H1 (cell line): ENCODE measurements at regions not wholly inside any gene's neighbourhood (a gene's known extent, or its start where the extent isn't known, plus 50 kb on each side); places are given as distances from the start of the nearest gene placed in this dataset.

Experiments
- BACH1 ChIP-seq: IDR thresholded peaks from 2 replicates; pipeline ENCODE4 v1.6.1; 2012; ENCODE audit warnings: low read length, improper control_type of control experiment
- CBX8 ChIP-seq: fragments of 300-800, 300-1000 bp; sonication (generic); IDR thresholded peaks from 2 replicates; pipeline ENCODE4 v1.7.1; 2016; ENCODE audit warnings: low read depth, low read length, borderline replicate concordance
- FOSL1 ChIP-seq: IDR thresholded peaks from 2 replicates; pipeline ENCODE4 v1.6.1; 2011; ENCODE audit warnings: mild to moderate bottlenecking, low read depth, low read length, moderate library complexity; ENCODE audit not compliant: insufficient read depth
- JUN ChIP-seq: IDR thresholded peaks from 2 replicates; pipeline ENCODE4 v1.6.1; 2011; ENCODE audit warnings: low read depth, mild to moderate bottlenecking, improper control_type of control experiment, low read length
- KDM4A ChIP-seq: IDR thresholded peaks from one replicate; pipeline ENCODE4 v1.7.1; 2012; ENCODE audit warnings: low read depth, mild to moderate bottlenecking, moderate library complexity, low read length, inconsistent platforms; ENCODE audit not compliant: severe bottlenecking
- SAP30 ChIP-seq: fragments of 300-600 bp; sonication (generic); IDR thresholded peaks from 2 replicates; pipeline ENCODE4 v1.7.1; 2012; ENCODE audit warnings: low read length, moderate library complexity, mild to moderate bottlenecking, inconsistent platforms; ENCODE audit not compliant: insufficient read depth, insufficient replicate concordance
- SIRT6 ChIP-seq: IDR thresholded peaks from one replicate; pipeline ENCODE4 v1.7.1; 2012; ENCODE audit warnings: low read length, inconsistent platforms
- SP4 ChIP-seq: IDR thresholded peaks from 2 replicates; pipeline ENCODE4 v1.6.1; 2012; ENCODE audit warnings: low read length, inconsistent platforms
- TF ChIP-seq, protein P1 (sequence below): fragments of 300-600 bp; sonication (generic); IDR thresholded peaks from 2 replicates; pipeline ENCODE4 v1.7.1; 2012; ENCODE audit warnings: low read length, moderate library complexity, mild to moderate bottlenecking, inconsistent platforms; ENCODE audit not compliant: insufficient replicate concordance
- TF ChIP-seq, protein P2 (sequence below), 3 experiments: IDR thresholded peaks; 1 replicate in 2 of 3; 2 replicates in 1 of 3; pipeline versions ENCODE4 v1.5.1 to v1.6.1; 2011; ENCODE audit warnings: low read length in 3 of 3, mild to moderate bottlenecking in 3 of 3, inconsistent platforms in 2 of 3, low read depth in 1 of 3, moderate library complexity in 1 of 3; ENCODE audit not compliant: insufficient read depth in 1 of 3; ENCODE audit errors: control extremely low read depth in 1 of 3

DNA sequence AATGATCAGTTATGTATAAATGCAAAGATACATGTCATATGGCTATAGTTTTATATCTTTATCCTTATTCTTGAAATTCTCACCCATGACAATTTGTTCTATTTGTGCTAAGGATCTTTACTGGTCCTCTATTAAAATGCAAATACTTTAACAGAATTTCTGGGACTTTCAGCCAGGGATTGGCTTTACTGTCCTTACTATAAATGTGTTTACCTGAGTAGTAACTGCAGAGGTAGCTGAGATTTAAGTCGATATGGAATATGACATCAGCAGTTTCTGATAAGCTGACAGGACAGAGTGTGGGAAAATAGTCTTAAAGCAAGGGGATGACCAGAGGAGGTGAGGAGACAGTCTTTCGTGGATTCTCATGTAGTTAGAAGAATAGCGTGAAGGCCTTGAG lies 206.4 kb downstream of the DIO2 start (continued):
- TF ChIP-seq, protein P1, sequence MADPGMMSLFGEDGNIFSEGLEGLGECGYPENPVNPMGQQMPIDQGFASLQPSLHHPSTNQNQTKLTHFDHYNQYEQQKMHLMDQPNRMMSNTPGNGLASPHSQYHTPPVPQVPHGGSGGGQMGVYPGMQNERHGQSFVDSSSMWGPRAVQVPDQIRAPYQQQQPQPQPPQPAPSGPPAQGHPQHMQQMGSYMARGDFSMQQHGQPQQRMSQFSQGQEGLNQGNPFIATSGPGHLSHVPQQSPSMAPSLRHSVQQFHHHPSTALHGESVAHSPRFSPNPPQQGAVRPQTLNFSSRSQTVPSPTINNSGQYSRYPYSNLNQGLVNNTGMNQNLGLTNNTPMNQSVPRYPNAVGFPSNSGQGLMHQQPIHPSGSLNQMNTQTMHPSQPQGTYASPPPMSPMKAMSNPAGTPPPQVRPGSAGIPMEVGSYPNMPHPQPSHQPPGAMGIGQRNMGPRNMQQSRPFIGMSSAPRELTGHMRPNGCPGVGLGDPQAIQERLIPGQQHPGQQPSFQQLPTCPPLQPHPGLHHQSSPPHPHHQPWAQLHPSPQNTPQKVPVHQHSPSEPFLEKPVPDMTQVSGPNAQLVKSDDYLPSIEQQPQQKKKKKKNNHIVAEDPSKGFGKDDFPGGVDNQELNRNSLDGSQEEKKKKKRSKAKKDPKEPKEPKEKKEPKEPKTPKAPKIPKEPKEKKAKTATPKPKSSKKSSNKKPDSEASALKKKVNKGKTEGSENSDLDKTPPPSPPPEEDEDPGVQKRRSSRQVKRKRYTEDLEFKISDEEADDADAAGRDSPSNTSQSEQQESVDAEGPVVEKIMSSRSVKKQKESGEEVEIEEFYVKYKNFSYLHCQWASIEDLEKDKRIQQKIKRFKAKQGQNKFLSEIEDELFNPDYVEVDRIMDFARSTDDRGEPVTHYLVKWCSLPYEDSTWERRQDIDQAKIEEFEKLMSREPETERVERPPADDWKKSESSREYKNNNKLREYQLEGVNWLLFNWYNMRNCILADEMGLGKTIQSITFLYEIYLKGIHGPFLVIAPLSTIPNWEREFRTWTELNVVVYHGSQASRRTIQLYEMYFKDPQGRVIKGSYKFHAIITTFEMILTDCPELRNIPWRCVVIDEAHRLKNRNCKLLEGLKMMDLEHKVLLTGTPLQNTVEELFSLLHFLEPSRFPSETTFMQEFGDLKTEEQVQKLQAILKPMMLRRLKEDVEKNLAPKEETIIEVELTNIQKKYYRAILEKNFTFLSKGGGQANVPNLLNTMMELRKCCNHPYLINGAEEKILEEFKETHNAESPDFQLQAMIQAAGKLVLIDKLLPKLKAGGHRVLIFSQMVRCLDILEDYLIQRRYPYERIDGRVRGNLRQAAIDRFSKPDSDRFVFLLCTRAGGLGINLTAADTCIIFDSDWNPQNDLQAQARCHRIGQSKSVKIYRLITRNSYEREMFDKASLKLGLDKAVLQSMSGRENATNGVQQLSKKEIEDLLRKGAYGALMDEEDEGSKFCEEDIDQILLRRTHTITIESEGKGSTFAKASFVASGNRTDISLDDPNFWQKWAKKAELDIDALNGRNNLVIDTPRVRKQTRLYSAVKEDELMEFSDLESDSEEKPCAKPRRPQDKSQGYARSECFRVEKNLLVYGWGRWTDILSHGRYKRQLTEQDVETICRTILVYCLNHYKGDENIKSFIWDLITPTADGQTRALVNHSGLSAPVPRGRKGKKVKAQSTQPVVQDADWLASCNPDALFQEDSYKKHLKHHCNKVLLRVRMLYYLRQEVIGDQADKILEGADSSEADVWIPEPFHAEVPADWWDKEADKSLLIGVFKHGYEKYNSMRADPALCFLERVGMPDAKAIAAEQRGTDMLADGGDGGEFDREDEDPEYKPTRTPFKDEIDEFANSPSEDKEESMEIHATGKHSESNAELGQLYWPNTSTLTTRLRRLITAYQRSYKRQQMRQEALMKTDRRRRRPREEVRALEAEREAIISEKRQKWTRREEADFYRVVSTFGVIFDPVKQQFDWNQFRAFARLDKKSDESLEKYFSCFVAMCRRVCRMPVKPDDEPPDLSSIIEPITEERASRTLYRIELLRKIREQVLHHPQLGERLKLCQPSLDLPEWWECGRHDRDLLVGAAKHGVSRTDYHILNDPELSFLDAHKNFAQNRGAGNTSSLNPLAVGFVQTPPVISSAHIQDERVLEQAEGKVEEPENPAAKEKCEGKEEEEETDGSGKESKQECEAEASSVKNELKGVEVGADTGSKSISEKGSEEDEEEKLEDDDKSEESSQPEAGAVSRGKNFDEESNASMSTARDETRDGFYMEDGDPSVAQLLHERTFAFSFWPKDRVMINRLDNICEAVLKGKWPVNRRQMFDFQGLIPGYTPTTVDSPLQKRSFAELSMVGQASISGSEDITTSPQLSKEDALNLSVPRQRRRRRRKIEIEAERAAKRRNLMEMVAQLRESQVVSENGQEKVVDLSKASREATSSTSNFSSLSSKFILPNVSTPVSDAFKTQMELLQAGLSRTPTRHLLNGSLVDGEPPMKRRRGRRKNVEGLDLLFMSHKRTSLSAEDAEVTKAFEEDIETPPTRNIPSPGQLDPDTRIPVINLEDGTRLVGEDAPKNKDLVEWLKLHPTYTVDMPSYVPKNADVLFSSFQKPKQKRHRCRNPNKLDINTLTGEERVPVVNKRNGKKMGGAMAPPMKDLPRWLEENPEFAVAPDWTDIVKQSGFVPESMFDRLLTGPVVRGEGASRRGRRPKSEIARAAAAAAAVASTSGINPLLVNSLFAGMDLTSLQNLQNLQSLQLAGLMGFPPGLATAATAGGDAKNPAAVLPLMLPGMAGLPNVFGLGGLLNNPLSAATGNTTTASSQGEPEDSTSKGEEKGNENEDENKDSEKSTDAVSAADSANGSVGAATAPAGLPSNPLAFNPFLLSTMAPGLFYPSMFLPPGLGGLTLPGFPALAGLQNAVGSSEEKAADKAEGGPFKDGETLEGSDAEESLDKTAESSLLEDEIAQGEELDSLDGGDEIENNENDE, result no peak
- TF ChIP-seq SAP30 (no peak), KDM4A (no peak), FOSL1 (no peak), JUN (no peak), CBX8 (no peak), SP4 (no peak), SIRT6 (no peak), BACH1 (no peak)
- TF ChIP-seq, protein P2, sequence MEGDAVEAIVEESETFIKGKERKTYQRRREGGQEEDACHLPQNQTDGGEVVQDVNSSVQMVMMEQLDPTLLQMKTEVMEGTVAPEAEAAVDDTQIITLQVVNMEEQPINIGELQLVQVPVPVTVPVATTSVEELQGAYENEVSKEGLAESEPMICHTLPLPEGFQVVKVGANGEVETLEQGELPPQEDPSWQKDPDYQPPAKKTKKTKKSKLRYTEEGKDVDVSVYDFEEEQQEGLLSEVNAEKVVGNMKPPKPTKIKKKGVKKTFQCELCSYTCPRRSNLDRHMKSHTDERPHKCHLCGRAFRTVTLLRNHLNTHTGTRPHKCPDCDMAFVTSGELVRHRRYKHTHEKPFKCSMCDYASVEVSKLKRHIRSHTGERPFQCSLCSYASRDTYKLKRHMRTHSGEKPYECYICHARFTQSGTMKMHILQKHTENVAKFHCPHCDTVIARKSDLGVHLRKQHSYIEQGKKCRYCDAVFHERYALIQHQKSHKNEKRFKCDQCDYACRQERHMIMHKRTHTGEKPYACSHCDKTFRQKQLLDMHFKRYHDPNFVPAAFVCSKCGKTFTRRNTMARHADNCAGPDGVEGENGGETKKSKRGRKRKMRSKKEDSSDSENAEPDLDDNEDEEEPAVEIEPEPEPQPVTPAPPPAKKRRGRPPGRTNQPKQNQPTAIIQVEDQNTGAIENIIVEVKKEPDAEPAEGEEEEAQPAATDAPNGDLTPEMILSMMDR (IDR thresholded peaks at IDR 0.05; ENCODE audit: control extremely low read depth in 1 of 3, insufficient read depth in 1 of 3, low read depth in 1 of 3, low read length in 3 of 3), result no peak
